H1 (cell line): ENCODE measurements at regions not wholly inside any gene's neighbourhood (a gene's known extent, or its start where the extent isn't known, plus 50 kb on each side); places are given as distances from the start of the nearest gene placed in this dataset.

ENCODE experiments used
- HDAC2 ChIP-seq, 2 experiments: fragments of 300-600 bp in 1 of 2; sonication (generic) in 1 of 2; IDR thresholded peaks; 2 replicates each; pipeline ENCODE4 v1.6.1; 2011 to 2012; ENCODE audit warnings: low read depth in 2 of 2, low read length in 2 of 2, mild to moderate bottlenecking in 2 of 2, moderate library complexity in 2 of 2, borderline replicate concordance in 1 of 2, inconsistent platforms in 1 of 2
- JUND ChIP-seq: IDR thresholded peaks from 2 replicates; pipeline ENCODE4 v1.6.1; 2011; ENCODE audit warnings: mild to moderate bottlenecking, improper control_type of control experiment, low read length
- SAP30 ChIP-seq: fragments of 300-600 bp; sonication (generic); IDR thresholded peaks from 2 replicates; pipeline ENCODE4 v1.7.1; 2012; ENCODE audit warnings: low read length, moderate library complexity, mild to moderate bottlenecking, inconsistent platforms; ENCODE audit not compliant: insufficient read depth, insufficient replicate concordance

- no peak for TF ChIP-seq SAP30
- TF ChIP-seq HDAC2 (IDR thresholded peaks at IDR 0.05; ENCODE audit: borderline replicate concordance in 1 of 2, low read depth in 2 of 2, low read length in 2 of 2) = no peak
- TF ChIP-seq JUND = no peak
- TF ChIP-seq, all 59 proteins: peak for 0
Measured at GRCh38 chr20:29297411-29298270, 1959.8 kb upstream of the DEFB115 start (continued).
